Thoracic aorta (tissue), 2 donors: ENCODE measurements at regions not wholly inside any gene's neighbourhood (a gene's known extent, or its start where the extent isn't known, plus 50 kb on each side); places are given as distances from the start of the nearest gene placed in this dataset.
"Not testable (repeated sequence)": the region's sequence is repeated elsewhere in the genome, so short reads cannot be mapped to it uniquely, and the experiment has no call there.

Experiments
- ATAC-seq: fragments of 150-250 bp; one replicate; pipeline ENCODE4 v1.8.0; 2017; ENCODE audit warnings: low read depth; ENCODE audit not compliant: insufficient number of reproducible peaks, low FRiP score
- DNase-seq: peaks from one replicate; pipeline ENCODE4 v3.0.0-alpha.2; 2020; ENCODE audit warnings: low spot score
- H3K27ac ChIP-seq, 2 donors: fragments of 200-600 bp; sonication (generic); 1 replicate in 1 of 2; 2 replicates in 1 of 2; pipeline ENCODE4 v1.5.1; 2016; ENCODE audit warnings: mild to moderate bottlenecking in 2 of 2, moderate library complexity in 2 of 2
- H3K27me3 ChIP-seq: fragments of 200-600 bp; sonication (generic); replicated peaks from 2 replicates; pipeline ENCODE4 v1.6.0; 2016; ENCODE audit warnings: mild to moderate bottlenecking; ENCODE audit not compliant: insufficient read depth
- H3K36me3 ChIP-seq: fragments of 200-600 bp; sonication (generic); one replicate; pipeline ENCODE4 v1.5.1; 2016
- H3K4me1 ChIP-seq, 2 donors: fragments of 200-600 bp; sonication (generic); 1 replicate in 1 of 2; 2 replicates in 1 of 2; pipeline versions ENCODE4 v1.5.1 to v1.6.0; 2016; ENCODE audit warnings: low read depth in 2 of 2, mild to moderate bottlenecking in 1 of 2; ENCODE audit not compliant: control insufficient read depth in 1 of 2
- H3K4me3 ChIP-seq: fragments of 200-600 bp; sonication (generic); 2 replicates; pipeline ENCODE4 v1.5.1; 2016; ENCODE audit warnings: mild to moderate bottlenecking
- H3K9me3 ChIP-seq: fragments of 200-600 bp; sonication (generic); 2 replicates; pipeline ENCODE4 v1.5.1; 2016
- CTCF ChIP-seq: fragments of 200-600 bp; sonication (generic); IDR thresholded peaks from one replicate; pipeline ENCODE4 v1.5.1; 2019; ENCODE audit warnings: antibody characterized with exemption

GRCh38 chr18:62460851-62461300, 61.9 kb upstream of the ZCCHC2 start:
- no peak for ATAC-seq
- Histone ChIP-seq H3K36me3 (no peaks in the 10 kb centered on the region), H3K27ac (no peak overlapping the region)

GRCh38 chr18:62461591-62461990, 61.2 kb upstream of the ZCCHC2 start:
- Histone ChIP-seq H3K4me1 (no peaks in the 10 kb centered on the region), H3K27ac (no peak overlapping the region), H3K36me3 (no peaks in the 10 kb centered on the region), H3K27me3 (no peaks in the 10 kb centered on the region), H3K9me3 (no peaks in the 10 kb centered on the region), H3K4me3 (no peak overlapping the region)
- no peak for TF ChIP-seq CTCF
- ATAC-seq = no peak
- no peak for DNase-seq

More at GRCh38 chr18:62460851-62461300, 61.9 kb upstream of the ZCCHC2 start:
- DNase-seq = no peak
- no peaks in the 10 kb centered on the region for H3K9me3 ChIP-seq
- no peak for TF ChIP-seq CTCF
- H3K4me3 ChIP-seq = no peak overlapping the region
- no peaks in the 10 kb centered on the region for H3K4me1 ChIP-seq
- H3K27me3 ChIP-seq = no peaks in the 10 kb centered on the region

GRCh38 chr18:62464266-62464665, 58.6 kb upstream of the ZCCHC2 start:
- H3K4me1 ChIP-seq = no peaks in the 10 kb centered on the region
- DNase-seq = no peak
- no peaks in the 10 kb centered on the region for H3K27me3 ChIP-seq
- no peak for ATAC-seq
- H3K9me3 ChIP-seq = no peaks in the 10 kb centered on the region
- H3K36me3 ChIP-seq = no peaks in the 10 kb centered on the region
- TF ChIP-seq CTCF = no peak
- no peak overlapping the region for H3K27ac ChIP-seq
- no peak overlapping the region for H3K4me3 ChIP-seq

GRCh38 chr18:62469131-62469530, 53.7 kb upstream of the ZCCHC2 start:
- H3K9me3 ChIP-seq, ATAC-seq, H3K27ac ChIP-seq, DNase-seq, H3K27me3 ChIP-seq, H3K4me1 ChIP-seq, H3K36me3 ChIP-seq, H3K4me3 ChIP-seq: not testable (repeated sequence)
